NCI-H1694 treated with DMSO at 0.1 percent for 48 hours (cell line): ENCODE measurements at regions not wholly inside any gene's neighbourhood (a gene's known extent, or its start where the extent isn't known, plus 50 kb on each side); places are given as distances from the start of the nearest gene placed in this dataset.
"Not testable (repeated sequence)": the region's sequence is repeated elsewhere in the genome, so short reads cannot be mapped to it uniquely, and the experiment has no call there.

Experiments used
- DNase-seq: peaks from one replicate; lab custom pipeline; 2025; lab: John Stamatoyannopoulos, UW

DNA sequence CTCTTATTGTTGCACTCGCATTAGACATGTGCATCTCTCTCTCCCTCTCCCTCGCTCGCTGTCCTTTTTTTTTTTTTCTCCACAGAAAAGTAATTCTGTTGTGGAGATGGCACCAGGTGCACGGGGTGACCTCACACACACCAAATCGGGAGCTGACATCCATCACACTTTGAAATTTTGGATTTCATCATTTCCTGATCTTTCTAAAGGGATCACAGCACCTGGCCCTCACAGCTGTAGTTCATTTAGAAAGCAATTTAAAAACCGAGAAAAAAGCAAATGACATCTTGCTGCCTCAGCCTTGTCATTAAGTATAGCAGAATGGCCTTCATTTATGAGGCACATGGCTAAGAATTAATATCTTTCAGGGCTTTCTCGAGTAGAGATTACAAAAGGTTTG is 717.2 kb downstream of the RNF144A start:
- peak; percentile 63 for DNase-seq

- DNase-seq = no peak
Observed at GRCh38 chr2:7639476-7639875, 722.3 kb downstream of the RNF144A start.

DNA sequence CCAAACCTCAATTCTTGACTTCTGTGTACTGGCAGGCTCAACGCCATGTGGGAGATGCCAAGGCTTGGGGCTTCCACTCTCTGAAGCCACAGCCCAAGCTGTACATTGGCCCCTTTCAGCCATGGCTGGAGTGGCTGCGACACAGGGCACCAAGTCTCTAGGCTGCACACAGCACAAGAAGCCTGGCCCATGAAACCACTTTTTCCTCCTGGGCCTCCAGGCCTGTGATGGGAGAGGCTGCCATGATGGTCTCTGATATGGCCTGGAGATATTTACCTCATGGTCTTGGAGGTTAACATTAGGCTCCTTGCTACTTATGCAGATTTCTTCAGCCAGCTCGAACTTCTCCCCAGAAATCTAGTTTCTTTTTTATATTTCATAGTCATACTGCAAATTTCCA is 724.1 kb downstream of the RNF144A start:
- not testable (repeated sequence) for DNase-seq

DNA sequence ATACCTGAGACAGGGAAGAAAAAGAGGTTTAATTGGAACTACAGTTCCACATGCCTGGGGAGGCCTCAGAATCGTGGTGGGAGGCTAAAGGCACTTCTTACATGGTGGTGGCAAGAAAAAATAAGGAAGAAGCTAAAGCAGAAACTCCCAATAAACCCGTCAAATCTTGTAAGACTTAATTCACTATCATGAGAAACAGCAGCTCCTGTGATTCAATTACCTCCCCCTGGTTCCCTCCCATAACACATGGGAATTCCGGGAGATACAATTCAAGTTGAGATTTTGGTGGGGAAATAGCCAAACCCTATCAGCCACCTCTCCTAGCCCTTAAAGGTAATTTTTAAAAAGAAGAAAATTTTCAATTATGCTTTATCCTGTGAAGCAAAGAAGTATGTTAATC is 728.8 kb downstream of the RNF144A start:
- no peak for DNase-seq

DNA sequence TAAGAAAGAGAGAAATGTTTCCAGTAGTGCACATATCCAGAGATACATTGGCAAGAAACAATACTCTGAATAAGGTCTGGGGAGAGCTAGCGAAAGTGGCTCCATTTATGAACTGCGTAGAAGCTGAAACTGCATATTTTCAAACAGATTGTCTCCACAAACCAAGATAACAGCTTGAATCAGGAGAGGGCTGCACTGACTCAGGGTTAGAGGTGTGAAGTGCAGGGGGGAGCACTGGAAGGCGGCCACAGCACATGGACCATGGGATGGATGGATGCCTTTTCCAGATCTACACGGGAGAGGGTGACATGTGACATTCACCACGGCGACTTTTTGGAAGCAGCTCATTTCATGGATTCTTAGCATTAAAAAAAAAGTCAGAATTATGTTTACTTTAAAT is 729.4 kb downstream of the RNF144A start:
- no peak for DNase-seq

- DNase-seq = no peak
Observed at GRCh38 chr2:7648221-7648795, 731.1 kb downstream of the RNF144A start.

DNA sequence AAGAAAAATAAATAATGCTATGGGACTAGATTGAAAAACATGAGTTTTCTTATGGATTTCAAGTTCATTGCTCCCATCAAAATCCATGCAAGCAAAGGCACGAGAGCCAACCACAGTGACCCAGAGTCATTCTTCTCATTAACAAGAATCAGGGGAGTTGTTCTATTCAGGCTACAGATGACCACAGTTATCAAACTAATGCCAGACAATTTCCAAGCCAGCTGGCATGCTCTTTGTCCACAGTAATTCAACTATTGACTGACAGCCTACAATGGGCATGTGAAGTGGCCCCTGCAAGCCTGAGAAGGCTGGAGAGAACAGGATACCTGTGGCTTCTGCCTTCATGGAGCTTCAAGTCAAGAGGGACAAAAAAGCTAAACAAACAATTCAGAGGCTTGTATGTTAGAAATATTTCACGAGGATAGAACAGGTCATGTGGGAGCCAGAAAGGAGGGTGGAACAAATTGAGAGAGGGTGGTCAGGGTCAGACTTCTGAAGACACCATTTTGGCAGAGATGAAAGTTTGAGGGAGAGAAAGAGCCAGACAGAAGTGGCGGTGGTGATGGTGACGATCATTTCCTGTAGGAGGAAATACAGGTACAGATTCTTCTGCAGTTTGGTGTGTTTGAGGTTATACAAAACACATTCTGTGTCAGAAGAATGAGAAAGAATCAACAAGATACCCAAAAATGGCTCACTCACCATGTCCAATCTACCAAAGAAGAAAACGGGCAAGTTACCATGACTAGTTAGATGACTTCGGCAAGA is 732.4 kb downstream of the RNF144A start:
- DNase-seq = no peak

- DNase-seq = no peak
Observed at GRCh38 chr2:7653617-7654016, 736.4 kb downstream of the RNF144A start.

- DNase-seq = no peak
Observed at GRCh38 chr2:7655629-7656028, 738.4 kb downstream of the RNF144A start.

- not testable (repeated sequence) for DNase-seq
Observed at GRCh38 chr2:7657526-7657925, 740.3 kb downstream of the RNF144A start.

- no peak for DNase-seq
Observed at GRCh38 chr2:7658486-7658885, 741.3 kb downstream of the RNF144A start.

GRCh38 chr2:7660816-7661215 is 743.6 kb downstream of the RNF144A start:
- no peak for DNase-seq

- no peak for DNase-seq
Observed at GRCh38 chr2:7661502-7661901, 744.3 kb downstream of the RNF144A start.

GRCh38 chr2:7665880-7666279 is 748.7 kb downstream of the RNF144A start:
- no peak for DNase-seq

DNA sequence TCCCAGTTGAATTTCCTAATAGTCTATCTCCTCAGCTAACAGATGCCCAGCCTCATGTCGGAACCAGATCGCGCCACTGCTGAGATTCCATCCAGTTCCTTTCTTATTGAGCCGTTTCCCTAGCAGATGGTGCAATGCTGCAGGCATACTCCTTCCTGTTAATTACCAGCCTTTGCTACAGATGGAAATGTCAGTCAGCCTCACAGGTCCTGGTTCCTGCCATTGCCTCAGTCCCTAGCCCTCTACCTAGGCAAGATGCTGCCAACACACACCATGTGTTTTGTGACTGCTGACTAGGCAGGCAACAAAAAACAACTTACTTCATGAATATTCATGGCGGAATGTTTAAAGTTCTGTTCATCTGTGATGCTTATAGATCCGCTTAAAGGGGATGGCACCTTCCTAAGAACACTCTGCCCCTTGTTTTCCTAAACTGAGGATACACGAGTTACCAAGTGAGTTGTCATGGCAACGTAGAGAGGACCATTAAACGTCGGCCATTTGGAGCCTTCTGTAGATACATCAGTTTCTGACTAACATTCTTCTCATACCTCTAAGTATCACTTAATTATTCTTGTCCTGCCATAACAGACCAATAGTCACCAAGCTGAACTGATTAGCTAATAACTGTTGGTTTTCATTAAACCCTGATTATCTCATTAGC is 749.5 kb downstream of the RNF144A start:
- DNase-seq = peak; percentile 100

DNA sequence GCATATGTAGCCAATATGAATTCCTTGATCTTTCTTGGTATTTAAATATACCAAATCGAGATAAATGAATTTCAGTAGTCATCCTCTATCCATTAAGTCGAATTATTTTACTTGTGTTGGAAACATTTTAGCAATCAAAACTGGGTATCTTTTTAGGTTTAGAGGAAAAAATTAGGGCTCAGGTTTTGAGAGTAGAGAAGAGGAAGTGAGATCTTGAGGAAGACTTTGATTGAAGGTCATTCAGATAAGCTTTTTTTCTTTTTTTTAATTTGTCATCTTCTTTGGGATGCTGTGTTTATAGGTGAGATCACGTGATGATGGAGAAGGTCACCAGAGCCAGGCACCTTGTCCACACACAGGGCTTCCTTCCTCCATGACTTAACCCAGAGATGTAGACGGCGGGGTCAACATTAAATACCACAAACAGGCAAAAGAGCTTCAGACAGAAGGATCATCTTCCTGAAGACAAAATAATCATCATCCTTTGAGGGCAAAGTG is 750.1 kb downstream of the RNF144A start:
- DNase-seq = no peak

- peak; percentile 96 for DNase-seq
Observed at GRCh38 chr2:7670905-7671641, 753.9 kb downstream of the RNF144A start.

- DNase-seq = peak; percentile 92
Observed at GRCh38 chr2:7672027-7672684, 754.9 kb downstream of the RNF144A start.

DNA sequence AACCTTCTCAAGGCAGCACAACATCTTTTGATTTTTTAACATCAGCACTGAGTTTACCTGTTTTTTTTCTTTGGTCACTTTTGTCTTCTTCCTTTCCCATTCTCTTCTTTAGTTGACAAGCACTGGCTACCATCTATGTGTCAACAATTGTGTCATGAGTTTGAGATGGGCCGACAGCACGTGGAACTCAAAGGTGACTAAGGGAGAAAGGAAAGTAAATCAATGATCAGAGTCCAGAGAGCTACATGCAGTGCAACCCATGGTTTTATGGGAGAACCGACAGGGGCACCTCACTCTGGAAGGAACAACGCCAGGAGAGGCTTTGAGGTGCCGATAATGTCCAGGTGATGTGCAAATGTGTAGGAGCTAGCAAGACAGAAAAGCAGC is 755.5 kb downstream of the RNF144A start:
- no peak for DNase-seq

GRCh38 chr2:7673101-7673500 is 755.9 kb downstream of the RNF144A start:
- no peak for DNase-seq

- DNase-seq = no peak
Observed at GRCh38 chr2:7673853-7674252, 756.6 kb downstream of the RNF144A start.

DNA sequence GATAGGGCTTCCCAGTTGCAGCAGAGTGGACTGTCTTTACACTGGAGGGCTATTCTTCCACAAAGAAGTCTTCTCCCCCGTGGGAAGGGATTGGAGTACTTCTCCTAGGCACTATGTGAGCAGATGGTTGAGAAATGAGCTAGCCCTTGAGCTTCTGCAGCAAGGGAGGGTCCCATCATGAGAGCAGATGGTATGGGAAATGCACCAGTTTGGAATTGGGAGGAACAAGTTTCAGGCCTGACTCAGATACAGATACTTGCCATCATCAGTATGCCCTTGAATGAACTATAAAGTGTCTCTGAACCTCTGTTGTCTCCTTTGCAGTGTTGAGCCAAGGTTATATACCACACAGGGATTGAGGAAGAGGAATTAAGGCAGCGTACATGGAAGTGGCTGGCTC is 757.4 kb downstream of the RNF144A start:
- no peak for DNase-seq
